Kidney (tissue), 13 donors: ENCODE measurements at regions not wholly inside any gene's neighbourhood (a gene's known extent, or its start where the extent isn't known, plus 50 kb on each side); places are given as distances from the start of the nearest gene placed in this dataset.

ENCODE experiments used
- DNase-seq, 5 donors: peaks; one replicate each; pipeline ENCODE4 v3.0.0-alpha.2; 2013 to 2020
- FAIRE-seq: peaks from 2 replicates; lab custom pipeline; 2012; peaks lifted over from hg19 to GRCh38; lab: Jason Lieb, UNC
- H3K27ac ChIP-seq, 2 donors: one replicate each; pipeline ENCODE4 v1.7.0; 2013; ENCODE audit warnings: low read depth in 2 of 2, low read length in 2 of 2, inconsistent platforms in 1 of 2
- H3K27me3 ChIP-seq: one replicate; pipeline ENCODE4 v1.7.1; 2013; ENCODE audit warnings: low read length, inconsistent platforms; ENCODE audit not compliant: control insufficient read depth, insufficient read depth
- H3K36me3 ChIP-seq, 3 donors: one replicate each; pipeline versions ENCODE4 v1.7.0 to v1.7.1; 2013; ENCODE audit warnings: low read length in 3 of 3, control low read depth in 1 of 3, inconsistent platforms in 1 of 3; ENCODE audit not compliant: insufficient read depth in 3 of 3, control insufficient read depth in 2 of 3
- H3K4me1 ChIP-seq, 3 donors: one replicate each; pipeline versions ENCODE4 v1.7.0 to v1.7.1; 2013; ENCODE audit warnings: low read length in 3 of 3, inconsistent platforms in 1 of 3, low read depth in 1 of 3; ENCODE audit not compliant: control insufficient read depth in 2 of 3, insufficient read depth in 2 of 3
- H3K4me3 ChIP-seq, 3 donors: one replicate each; pipeline versions ENCODE4 v1.7.0 to v1.8.1; 2013; ENCODE audit warnings: low read length in 3 of 3, control low read depth in 1 of 3, inconsistent platforms in 1 of 3
- H3K9ac ChIP-seq, 3 donors: one replicate each; pipeline versions ENCODE4 v1.7.0 to v1.7.1; 2013; ENCODE audit warnings: low read length in 3 of 3, control low read depth in 1 of 3, inconsistent platforms in 1 of 3
- H3K9me3 ChIP-seq, 3 donors: one replicate each; pipeline versions ENCODE4 v1.7.0 to v1.7.1; 2013; ENCODE audit warnings: low read length in 3 of 3, control low read depth in 1 of 3, inconsistent platforms in 1 of 3; ENCODE audit not compliant: control insufficient read depth in 2 of 3, insufficient read depth in 1 of 3
- intact Hi-C: fragments of 100-400 bp; cut with DNase I; formaldehyde crosslinking; loops from one replicate; pipeline ENCODE4 v1.11.1; 2022
- TF ChIP-seq, protein P1 (sequence below): IDR thresholded peaks from 3 replicates; pipeline ENCODE4 v1.5.1; 2012; ENCODE audit warnings: mild to moderate bottlenecking, moderate library complexity, borderline replicate concordance; ENCODE audit not compliant: insufficient read depth; ENCODE audit errors: extremely low read depth
- donor health status: control.
- donor health status: control.
- donor health status: control.
- donor health status: control.
- donor health status: control.
- donor health status: DM: yes; HTN: yes; CAD: no.
- donor health status: Normal renal cell carcinoma (clear cell type).

- H3K27ac ChIP-seq = no peak overlapping the region
- no peaks in the 10 kb centered on the region for H3K4me1 ChIP-seq
- DNase-seq (peak in 2 of 5 donors; percentile 1 to 11), FAIRE-seq (no peak)
- no peaks in the 10 kb centered on the region for H3K36me3 ChIP-seq
- intact Hi-C loops = no loop called here
- TF ChIP-seq, protein P1, sequence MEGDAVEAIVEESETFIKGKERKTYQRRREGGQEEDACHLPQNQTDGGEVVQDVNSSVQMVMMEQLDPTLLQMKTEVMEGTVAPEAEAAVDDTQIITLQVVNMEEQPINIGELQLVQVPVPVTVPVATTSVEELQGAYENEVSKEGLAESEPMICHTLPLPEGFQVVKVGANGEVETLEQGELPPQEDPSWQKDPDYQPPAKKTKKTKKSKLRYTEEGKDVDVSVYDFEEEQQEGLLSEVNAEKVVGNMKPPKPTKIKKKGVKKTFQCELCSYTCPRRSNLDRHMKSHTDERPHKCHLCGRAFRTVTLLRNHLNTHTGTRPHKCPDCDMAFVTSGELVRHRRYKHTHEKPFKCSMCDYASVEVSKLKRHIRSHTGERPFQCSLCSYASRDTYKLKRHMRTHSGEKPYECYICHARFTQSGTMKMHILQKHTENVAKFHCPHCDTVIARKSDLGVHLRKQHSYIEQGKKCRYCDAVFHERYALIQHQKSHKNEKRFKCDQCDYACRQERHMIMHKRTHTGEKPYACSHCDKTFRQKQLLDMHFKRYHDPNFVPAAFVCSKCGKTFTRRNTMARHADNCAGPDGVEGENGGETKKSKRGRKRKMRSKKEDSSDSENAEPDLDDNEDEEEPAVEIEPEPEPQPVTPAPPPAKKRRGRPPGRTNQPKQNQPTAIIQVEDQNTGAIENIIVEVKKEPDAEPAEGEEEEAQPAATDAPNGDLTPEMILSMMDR = no peak
- H3K9me3 ChIP-seq = peaks cover 0 to 2% (median 0%) of the 10 kb centered on the region in 3 donors
- no peak overlapping the region for H3K4me3 ChIP-seq
- no peak overlapping the region for H3K9ac ChIP-seq
- no peaks in the 10 kb centered on the region for H3K27me3 ChIP-seq
These were observed 216.3 kb downstream of the ADGRG6 start for GRCh38 chr6:142518126-142518525.

DNA sequence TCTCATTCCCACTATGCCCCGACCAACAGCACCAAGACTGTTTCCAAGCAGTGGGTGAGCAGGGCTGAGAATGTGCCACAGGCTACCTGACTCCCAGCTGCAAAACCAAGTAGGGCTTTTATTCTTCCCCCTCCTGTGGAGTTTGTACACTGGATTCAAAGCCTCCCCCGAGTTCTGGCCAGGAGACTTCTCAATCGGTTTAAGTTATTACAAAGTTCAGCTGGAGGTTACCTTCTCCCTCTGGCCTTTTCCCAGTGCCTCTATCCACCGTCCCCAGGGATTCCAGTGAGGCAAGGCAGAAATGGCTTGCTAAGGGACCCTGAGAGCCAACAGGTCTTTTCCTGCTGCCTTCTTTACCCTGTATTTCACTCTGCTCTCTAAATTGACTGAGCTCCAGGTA lies 217.0 kb downstream of the ADGRG6 start:
- Histone ChIP-seq H3K4me1 (no peaks in the 10 kb centered on the region), H3K36me3 (no peaks in the 10 kb centered on the region), H3K4me3 (no peak overlapping the region), H3K9ac (no peak overlapping the region), H3K9me3 (peaks cover 0 to 2% (median 0%) of the 10 kb centered on the region in 3 donors), H3K27ac (no peak overlapping the region), H3K27me3 (no peaks in the 10 kb centered on the region)
- TF ChIP-seq, protein P1 = no peak
- DNase-seq = no peak
- FAIRE-seq = no peak
- intact Hi-C loops = no loop called here

- Histone ChIP-seq H3K4me3 (no peak overlapping the region), H3K27ac (no peak overlapping the region), H3K9ac (no peak overlapping the region), H3K9me3 (no peaks in the 10 kb centered on the region), H3K36me3 (no peaks in the 10 kb centered on the region), H3K4me1 (no peaks in the 10 kb centered on the region), H3K27me3 (no peaks in the 10 kb centered on the region)
- intact Hi-C loops = no loop called here
- TF ChIP-seq, protein P1 = no peak
- FAIRE-seq = no peak
- no peak for DNase-seq
These were observed 220.0 kb downstream of the ADGRG6 start for GRCh38 chr6:142521791-142522190.
